GM19455 (cell line): ENCODE measurements at regions not wholly inside any gene's neighbourhood (a gene's known extent, or its start where the extent isn't known, plus 50 kb on each side); places are given as distances from the start of the nearest gene placed in this dataset.
"Not testable (repeated sequence)": the region's sequence is repeated elsewhere in the genome, so short reads cannot be mapped to it uniquely, and the experiment has no call there.

Source experiments
- ATAC-seq: cut with Tn5 transposase; IDR thresholded peaks from one replicate; pipeline ENCODE4 v1.9.1; 2021; ENCODE audit not compliant: unreplicated experiment

DNA sequence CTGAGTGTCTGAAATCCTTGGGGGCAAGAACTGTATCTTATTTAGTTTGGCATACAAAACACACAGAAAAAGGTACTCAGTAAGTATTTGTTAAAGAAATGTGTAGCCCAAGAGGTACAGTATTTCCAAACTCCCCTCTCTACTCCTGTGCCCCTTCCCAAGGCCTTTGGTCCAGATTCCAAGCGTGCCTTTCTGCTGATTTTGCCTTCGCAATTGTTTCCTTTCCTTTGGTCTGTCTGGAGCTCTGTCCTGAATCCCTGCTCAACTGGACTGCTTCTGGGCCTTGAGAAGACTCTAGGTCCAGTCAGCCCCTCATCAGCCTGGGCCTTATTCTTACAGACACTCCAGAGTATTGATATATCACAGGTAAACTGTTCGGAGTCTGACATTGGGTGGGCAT is 122.2 kb upstream of the SYNCRIP start:
- ATAC-seq, result no peak

DNA sequence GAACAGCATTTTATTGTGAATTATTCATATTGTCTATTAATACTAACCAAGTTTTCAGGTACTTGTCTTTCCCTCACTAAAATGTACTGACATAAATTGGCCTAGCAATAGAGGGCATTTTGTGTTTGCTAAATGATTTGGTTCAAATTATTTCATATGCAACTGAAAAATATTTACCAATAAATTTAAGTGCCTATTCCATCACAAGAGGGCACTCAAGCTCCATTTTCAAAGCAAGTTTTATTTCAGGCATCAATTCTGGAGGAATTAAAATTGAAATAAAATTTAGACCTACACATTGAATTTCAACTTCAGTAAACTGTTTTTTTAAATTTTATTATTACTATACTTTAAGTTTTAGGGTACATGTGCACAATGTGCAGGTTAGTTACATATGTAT is 114.3 kb upstream of the SYNCRIP start:
- ATAC-seq, result no peak

DNA sequence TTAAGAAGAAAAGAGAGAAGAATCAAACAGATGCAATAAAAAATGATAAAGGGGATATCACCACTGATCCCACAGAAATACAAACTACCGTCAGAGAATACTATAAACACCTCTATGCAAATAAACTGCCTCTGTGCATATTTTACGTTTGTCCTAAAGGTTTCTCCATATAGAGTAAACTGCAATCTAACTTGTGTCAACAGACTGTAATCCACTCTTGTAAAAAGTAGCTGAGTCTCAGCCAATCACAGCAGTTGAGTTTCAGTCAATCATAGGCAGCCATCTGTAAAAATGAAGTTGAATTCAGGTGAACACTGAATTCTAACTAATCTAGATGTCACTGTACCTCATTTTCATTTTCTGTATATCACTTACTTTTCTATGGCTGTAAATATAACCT is 112.2 kb upstream of the SYNCRIP start:
- no peak for ATAC-seq

DNA sequence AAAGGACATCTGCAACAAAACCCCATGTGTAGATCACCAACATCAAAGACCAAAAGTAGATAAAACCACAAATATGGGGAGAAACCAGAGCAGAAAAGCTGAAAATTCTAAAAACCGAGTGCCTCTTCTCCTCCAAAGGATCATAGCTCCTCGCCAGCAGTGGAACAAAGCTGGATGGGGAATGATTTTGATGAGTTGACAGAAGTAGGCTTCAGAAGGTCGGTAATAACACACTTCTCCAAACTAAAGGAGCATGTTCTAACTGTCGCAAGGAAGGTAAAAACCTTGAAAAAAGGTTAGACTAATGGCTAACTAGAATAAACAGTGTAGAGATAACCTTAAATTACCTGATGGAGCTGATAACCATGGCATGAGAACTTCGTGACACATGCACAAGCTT is 109.9 kb upstream of the SYNCRIP start:
- no peak for ATAC-seq

DNA sequence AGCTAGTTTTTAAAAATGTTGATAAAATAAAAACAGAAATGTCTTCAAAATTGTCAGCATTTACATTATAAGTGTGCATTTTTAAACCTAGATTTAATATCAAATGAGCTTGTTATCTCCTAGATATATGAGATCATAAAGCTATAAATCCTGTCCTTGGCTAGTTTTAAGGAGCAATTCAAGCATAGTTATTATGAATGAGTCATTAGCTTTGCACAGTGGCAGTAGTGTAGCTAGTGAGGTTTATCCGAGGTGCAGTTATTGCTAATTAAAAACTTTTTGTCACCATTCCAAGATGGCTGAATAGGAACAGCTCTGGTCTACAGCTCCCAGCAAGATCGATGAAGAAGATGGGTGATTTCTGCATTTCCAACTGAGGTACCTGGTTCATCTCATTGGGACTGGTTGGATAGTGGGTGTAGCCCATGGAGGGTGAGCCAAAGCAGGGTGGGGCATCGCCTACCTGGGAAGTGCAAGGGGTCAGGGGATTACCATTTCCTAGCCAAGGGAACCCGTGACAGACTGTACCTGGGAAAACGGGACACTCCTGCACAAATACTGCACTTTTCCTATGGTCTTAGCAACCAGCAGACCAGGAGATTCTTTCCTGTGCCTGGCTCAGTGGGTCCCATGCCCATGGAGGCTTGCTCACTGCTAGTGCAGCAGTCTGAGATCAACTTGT is 108.8 kb upstream of the SYNCRIP start:
- ATAC-seq, result no peak

DNA sequence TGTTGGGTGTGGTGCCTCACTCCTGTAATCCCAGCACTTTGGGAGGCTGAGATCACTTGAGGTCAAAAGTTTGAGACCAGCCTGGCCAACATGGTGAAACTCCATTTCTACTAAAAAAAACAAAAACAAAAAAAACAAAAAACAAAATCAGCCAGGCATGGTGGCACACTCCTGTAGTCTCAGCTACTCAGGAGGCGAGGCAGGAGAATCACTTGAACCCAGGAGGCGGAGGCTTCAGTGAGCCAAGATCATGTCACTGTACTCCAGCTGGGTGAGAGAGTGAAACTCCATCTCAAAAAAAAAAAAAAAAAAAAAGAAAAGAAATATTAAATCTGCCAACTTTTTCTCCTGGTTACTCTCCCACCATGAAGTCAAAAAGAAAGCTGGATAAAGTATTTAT is 107.5 kb upstream of the SYNCRIP start:
- ATAC-seq, result not testable (repeated sequence)

DNA sequence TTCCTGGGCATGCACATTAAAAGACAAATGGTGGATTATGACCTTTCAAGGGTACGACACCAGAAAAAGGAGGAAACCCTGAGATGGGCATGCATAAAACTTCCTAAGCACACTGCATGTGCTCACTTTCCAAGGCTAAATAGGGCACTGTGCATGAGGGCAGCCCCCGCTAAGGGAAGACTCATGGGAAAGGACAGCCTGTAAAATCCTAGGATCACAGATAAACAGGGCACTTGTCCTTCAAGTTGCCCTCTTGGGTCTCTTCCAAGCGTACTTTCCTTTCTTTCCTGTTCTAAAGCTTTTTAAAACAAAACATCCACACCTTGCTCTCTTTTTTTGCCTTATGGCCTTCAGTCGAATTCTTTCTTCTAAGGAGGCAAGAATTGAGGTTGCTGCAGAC is 106.5 kb upstream of the SYNCRIP start:
- no peak for ATAC-seq

DNA sequence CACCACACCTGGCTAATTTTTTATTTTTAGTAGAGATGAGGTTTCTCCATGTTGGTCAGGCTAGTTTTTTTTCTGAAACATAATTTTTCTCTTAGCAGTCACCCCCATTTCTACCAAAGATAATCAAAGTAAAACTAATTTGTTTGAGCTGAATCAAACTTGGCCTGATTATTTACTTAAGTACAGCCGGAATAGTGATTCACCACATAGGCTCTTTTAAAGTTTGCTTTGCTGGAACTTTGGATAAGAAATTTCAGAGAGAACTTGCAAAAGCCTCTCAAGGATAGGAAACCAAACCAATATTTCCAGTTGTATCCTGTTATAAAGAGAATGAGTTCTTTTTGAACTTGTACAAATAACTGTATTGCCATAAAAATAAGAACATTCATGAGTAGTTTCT is 105.0 kb upstream of the SYNCRIP start:
- ATAC-seq, result no peak

DNA sequence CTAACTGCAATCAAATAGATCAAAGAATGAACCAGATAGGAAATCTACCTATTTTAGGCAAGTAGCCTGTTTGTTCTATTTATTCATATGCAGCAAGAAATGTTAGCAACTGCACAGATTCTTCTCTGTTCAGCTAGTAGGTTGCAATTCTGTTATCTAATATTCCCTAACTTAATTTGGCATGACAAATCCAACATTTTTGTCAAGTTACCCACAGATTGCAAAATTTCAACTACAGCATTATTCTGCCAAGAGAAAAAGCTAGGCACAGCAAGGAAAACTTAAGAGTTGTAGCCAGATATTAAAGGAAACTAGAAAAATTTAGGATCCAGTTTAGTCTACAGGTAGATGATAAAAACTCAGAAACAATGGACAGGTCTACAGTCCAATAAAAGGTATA is 104.4 kb upstream of the SYNCRIP start:
- ATAC-seq, result no peak

DNA sequence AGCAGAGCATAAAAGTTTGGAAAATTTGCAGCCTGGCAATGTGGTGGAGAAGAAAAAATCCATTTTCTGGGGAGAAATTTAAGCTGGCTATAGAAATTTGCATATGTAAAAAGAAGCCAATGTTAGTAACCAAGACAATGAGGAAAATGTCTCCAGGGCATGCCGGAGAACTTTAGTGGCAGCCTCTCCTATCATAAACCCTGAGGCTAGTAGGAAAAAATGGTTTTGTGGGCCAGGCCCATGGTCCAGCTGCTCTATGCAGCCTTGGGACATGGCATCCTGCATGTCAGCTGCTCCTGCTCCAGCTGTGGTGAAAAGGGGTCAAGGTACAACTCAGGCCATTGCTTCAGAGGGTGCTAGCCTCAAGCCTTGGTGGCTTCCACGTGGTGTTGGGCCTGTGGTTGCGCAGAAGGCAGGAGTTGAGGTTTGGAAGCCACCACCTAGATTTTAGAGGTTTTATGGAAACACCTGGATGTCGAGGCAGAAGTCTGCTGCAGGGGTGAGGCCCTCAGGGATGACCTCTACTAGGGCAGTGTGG is 101.8 kb upstream of the SYNCRIP start:
- no peak for ATAC-seq

DNA sequence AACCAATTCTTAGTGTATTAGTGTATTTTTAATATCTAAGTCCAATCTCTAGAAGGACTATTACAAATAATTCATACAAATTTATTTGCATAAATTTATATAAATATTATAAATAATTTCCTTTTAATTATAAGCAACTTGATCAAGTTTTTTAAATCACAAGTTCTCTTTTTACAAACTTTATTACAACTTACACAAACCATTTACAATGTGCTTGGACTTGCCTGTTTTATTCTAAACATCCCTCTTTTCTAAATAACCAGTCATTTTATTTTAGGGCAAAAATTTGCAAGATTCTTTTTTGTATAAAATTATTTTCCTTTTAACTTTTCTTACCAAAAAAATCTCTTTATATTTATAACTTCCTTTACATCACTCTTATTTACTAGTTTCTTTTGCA is 83.5 kb upstream of the SYNCRIP start:
- ATAC-seq, result no peak

DNA sequence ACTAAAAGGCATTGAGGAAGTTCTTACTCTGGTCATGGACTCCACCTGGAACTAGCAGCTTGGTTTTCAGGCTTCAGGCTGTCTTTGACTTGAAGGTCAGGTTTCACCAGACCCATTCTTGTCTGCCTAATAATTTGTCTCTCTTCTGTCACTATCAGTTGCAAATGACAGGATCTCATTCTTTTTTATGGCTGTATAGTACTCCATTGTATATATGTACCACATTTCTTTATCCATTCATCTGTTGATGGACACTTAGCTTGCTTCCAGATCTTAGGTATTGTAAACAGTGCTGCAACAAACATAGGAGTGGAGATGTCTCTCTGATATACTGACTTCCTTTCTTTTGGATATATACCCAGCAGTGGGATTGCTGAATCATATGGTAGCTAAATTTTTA is 73.1 kb upstream of the SYNCRIP start:
- ATAC-seq, result no peak

DNA sequence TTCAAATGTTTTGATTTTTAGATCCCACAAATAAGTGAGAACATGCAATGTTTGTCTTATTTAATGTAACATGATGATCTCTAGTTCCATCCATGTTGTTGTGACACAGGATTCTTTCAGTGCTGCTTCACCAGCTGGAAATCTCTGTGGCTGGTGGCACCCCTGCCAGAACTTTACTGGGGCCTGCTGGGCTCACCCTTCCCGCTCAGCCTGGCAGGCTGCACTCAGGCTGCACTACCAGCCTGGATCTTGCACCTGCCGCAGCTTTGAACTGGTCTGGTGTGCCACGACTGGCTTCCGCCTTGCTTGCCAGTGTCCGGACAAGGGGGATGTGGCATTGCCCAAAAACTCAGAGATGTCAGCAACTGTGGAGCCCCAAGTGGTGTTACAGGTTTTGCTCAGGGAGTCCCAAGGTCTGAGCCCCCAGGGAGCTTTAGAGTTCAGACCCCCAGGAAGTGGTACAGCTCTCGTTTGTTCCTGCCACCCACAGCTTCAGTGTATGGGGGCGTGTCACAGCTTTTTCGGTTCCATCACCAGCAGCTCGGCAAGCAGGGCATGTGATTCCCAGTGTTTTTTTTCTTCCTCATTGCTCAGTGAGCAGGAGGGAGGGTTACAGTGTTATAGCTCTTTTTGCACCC is 72.3 kb upstream of the SYNCRIP start:
- ATAC-seq, result no peak

DNA sequence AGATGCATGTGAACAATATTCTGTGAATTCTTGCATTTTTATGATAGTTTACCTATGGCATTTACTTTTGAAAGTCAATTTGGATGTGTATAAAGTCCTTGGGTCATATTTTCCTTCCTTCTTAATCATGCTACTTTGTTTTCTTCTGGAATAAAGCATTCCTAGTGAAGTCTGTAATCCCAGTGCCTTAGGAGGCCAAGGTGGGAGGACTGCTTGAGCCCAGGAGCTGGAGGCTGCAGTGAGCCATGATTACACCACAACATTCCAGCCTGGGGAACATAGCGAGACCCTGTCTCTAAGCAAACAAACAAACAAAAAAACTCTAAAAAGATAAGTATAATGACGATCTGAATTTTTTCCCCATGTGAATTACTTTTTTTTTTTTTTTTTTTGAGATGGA is 69.7 kb upstream of the SYNCRIP start:
- no peak for ATAC-seq

DNA sequence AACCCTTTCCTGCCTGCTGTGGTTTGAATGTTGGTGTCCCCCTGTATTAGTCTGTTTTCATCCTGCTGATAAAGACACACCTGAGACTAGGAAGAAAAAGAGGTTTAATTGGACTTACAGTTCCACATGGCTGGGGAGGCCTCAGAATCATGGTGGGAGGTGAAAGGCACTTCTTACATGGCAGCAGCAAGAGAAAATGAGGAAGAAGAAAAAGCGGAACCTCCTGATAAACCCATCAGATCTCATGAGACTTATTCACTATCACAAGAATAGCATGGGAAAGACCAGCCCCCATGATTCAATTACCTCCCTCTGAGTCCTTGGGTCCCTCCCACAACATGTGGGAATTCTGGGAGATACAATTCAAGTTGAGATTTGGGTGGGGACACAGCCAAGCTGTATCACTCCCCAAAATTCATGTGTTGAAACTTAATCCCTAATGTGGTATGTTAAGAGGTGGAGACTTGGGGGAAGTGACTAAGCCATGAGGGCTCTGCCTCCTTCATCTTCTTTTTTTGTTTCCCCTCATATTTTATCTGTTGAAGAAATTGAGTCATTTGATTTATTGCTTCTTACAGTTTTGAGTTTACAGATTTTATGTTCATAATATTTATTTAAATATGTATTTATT is 64.9 kb upstream of the SYNCRIP start:
- not testable (repeated sequence) for ATAC-seq

DNA sequence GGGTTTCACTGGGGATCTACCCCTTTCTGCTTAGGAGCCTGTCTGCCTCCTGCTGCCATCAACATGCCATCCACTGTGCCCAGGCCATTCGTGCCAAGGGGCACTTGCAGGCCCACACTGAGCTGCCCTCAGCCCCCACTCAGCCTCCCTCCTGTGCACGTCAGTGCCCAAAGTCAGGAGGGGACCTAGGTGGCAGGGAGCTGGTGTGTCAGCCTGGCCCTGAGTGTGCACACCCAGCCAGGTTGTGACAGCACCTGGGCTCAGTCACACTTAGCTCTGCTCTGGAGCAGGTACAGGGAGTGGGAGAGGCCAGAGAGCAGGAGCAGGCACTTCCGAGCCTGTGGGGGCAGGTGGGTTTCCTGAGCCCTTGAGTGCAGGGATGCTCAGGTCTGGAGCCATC is 63.6 kb upstream of the SYNCRIP start:
- ATAC-seq, result no peak

DNA sequence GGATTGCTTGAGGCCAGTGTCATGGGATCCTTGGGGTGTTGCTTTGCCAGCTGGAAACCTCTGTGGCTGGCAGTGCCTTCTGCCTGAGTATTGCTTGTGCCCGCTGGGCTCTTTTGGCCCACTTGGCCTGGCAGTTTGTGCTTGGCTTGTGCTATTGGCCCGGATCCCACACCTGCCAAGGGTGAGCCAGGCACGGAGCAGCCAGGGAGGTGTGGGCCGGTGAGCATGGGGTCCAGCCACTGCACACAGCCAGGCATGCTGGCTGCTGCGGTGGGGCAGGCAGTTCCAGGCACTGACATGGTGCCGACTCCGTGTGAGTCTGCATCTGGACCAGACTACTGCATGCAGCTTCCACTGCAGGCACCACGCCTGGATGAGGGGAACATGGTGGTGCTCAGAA is 62.5 kb upstream of the SYNCRIP start:
- no peak for ATAC-seq

DNA sequence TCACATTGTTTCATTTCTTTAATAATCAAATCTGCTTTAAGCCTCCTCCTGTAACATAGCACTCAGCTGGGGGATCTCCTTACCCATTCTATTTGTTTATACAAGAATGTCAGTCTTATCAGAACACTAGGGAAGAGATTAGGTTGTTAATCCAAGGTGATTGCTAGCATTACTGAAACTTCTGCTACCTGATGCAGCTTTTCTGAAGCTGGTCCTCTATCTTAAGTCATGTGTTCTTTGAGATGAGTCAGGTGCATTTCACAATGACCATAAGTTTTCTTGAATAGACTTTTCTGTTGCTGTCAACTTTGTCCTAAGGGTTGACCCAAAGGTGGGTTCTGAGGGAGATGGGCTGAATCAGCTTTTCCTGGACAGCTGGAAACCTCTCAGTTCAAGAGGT is 60.7 kb upstream of the SYNCRIP start:
- ATAC-seq, result no peak
